ENCODE measurements at regions not wholly inside any gene's neighbourhood (a gene's known extent, or its start where the extent isn't known, plus 50 kb on each side); places are given as distances from the start of the nearest gene placed in this dataset.

DNA sequence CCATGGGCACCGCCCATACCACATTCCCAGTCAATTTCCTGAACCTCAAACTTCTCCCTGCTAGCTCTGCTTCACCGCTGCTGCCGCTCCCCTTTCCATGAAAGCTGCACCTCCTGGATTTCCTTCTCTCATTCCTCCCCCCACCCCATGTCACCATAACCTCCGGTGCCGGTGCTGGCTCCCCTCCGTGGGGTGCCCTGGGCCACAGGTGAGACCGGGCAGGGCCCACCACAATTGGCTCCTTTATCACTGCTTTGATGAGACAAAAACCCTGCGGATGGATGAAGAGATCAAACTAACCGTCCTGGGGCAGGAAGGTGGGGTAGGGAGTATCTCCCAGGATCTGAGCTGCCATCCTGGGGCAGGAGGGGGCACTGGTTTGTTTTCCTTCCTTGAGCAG lies 111.3 kb upstream of the LHX1 start:
- ChIA-PET CTCF (no interaction called here), POLR2A (no interaction called here)
- TF ChIP-seq SUZ12 (IDR thresholded peaks at IDR 0.05), result no peak
- TF ChIP-seq CTBP1 (IDR thresholded peaks at IDR 0.05; ENCODE audit: borderline replicate concordance), result no peak
- TF ChIP-seq L3MBTL2 (conservative IDR thresholded peaks at IDR 0.05), result no peak
- TF ChIP-seq LEF1 (IDR thresholded peaks at IDR 0.05; ENCODE audit: borderline replicate concordance), result no peak
- TF ChIP-seq ARNT (IDR thresholded peaks at IDR 0.05), result no peak
- no peak for TF ChIP-seq ELF4 (IDR thresholded peaks at IDR 0.05)
- TF ChIP-seq FOXK2 (IDR thresholded peaks at IDR 0.05), result no peak
- no peak for TF ChIP-seq SP1 (IDR thresholded peaks at IDR 0.05)
- no peak for DNase-seq (ENCODE audit: extremely low spot score)

DNA sequence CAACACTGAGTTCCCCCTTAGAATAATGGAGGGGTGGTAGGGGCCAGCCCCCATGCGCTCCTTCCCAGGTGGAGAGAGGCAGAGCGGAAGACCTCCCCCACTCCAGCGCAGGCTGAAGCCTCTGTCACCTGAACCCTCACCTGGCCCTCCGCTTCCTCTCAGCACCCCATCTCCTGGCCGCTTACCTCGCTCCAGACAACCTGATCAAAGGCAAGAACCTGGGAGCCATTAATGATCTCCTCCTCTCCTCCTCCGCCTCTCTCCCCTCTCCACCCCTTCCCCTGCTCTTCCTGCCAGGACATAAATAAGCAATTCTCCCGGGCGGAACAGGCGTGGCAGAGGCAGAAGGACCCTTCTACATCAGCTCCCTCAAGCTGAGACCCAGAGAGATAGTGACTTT lies 110.2 kb upstream of the LHX1 start:
- no peak for DNase-seq (ENCODE audit: extremely low spot score)
- ChIA-PET POLR2A (no interaction called here), CTCF (no interaction called here)
- no peak for TF ChIP-seq PKNOX1 (IDR thresholded peaks at IDR 0.05)
- no peak for TF ChIP-seq ARNT (IDR thresholded peaks at IDR 0.05)
- no peak for TF ChIP-seq FOXM1 (IDR thresholded peaks at IDR 0.05; ENCODE audit: borderline replicate concordance)
- TF ChIP-seq BHLHE40 (IDR thresholded peaks at IDR 0.05; ENCODE audit: borderline replicate concordance), result no peak
- no peak for TF ChIP-seq FOXK2 (IDR thresholded peaks at IDR 0.05)

DNA sequence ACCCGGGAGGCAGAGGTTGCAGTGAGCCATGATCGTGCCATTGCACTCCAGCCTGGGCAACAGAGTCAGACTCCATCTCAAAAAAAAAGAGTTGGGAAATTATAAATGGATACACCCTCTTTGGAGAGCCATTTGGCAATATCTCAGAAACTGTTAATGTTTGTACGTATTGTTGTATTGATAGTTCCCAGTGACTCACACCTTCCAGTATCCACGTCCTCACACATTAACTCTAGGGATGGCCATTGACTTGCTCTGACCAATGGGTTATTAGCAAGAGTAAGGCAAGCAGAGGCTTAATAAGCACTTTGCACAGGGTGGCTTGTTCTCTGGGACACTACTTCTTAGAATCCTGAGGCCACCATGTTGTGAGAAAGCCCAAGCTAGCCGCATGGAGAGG lies 107.6 kb upstream of the LHX1 start:
- no peak for DNase-seq (ENCODE audit: extremely low spot score)
- ChIA-PET POLR2A (no interaction called here), CTCF (no interaction called here)
- TF ChIP-seq ARNT (IDR thresholded peaks at IDR 0.05) (no peak), L3MBTL2 (conservative IDR thresholded peaks at IDR 0.05) (no peak), PKNOX1 (IDR thresholded peaks at IDR 0.05) (no peak), FOXM1 (IDR thresholded peaks at IDR 0.05; ENCODE audit: borderline replicate concordance) (no peak), LEF1 (IDR thresholded peaks at IDR 0.05; ENCODE audit: borderline replicate concordance) (no peak), SUZ12 (IDR thresholded peaks at IDR 0.05) (no peak), TARDBP (IDR thresholded peaks at IDR 0.05) (no peak), NFRKB (IDR thresholded peaks at IDR 0.05) (no peak), FOXK2 (IDR thresholded peaks at IDR 0.05) (no peak), BHLHE40 (IDR thresholded peaks at IDR 0.05; ENCODE audit: borderline replicate concordance) (no peak), HDGF (IDR thresholded peaks at IDR 0.05; ENCODE audit: borderline replicate concordance) (no peak), SP1 (IDR thresholded peaks at IDR 0.05) (no peak)

DNA sequence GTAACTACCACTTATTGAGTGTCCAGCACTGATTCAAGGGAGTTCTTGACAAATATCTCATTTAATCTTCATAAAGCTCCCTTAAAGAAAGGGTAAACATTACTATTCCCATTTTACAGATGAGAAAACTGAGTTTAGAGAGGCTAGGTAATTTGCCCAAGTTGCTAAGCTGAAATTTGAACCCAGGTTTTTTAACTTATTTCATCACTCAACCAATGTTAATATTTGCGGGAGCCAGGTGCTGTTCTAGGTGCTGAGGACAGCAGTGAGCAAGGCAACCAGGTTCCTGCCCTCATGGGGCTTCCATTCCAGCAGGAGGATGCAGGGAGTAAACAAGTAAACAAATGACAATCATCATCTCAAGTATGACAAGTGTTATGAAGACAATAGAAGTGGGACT lies 104.0 kb upstream of the LHX1 start:
- CTCF ChIA-PET, result no interaction called here
- POLR2A ChIA-PET, result no interaction called here
- DNase-seq (ENCODE audit: extremely low spot score), result no peak
- TF ChIP-seq FOXA1 (IDR thresholded peaks at IDR 0.05), result no peak
- no peak for TF ChIP-seq ARNT (IDR thresholded peaks at IDR 0.05)
- TF ChIP-seq FOXM1 (IDR thresholded peaks at IDR 0.05; ENCODE audit: borderline replicate concordance), result no peak
- TF ChIP-seq SP1 (IDR thresholded peaks at IDR 0.05), result no peak
- TF ChIP-seq PKNOX1 (IDR thresholded peaks at IDR 0.05), result no peak
- TF ChIP-seq HDGF (IDR thresholded peaks at IDR 0.05; ENCODE audit: borderline replicate concordance), result no peak
- TF ChIP-seq NFRKB (IDR thresholded peaks at IDR 0.05), result no peak
- no peak for TF ChIP-seq CTBP1 (IDR thresholded peaks at IDR 0.05; ENCODE audit: borderline replicate concordance)
- TF ChIP-seq ZNF384 (IDR thresholded peaks at IDR 0.05), result no peak
- TF ChIP-seq BHLHE40 (IDR thresholded peaks at IDR 0.05; ENCODE audit: borderline replicate concordance), result no peak
- no peak for TF ChIP-seq TARDBP (IDR thresholded peaks at IDR 0.05)
- no peak for TF ChIP-seq FOXK2 (IDR thresholded peaks at IDR 0.05)
- TF ChIP-seq SUZ12 (IDR thresholded peaks at IDR 0.05), result no peak
- TF ChIP-seq L3MBTL2 (conservative IDR thresholded peaks at IDR 0.05), result no peak

DNA sequence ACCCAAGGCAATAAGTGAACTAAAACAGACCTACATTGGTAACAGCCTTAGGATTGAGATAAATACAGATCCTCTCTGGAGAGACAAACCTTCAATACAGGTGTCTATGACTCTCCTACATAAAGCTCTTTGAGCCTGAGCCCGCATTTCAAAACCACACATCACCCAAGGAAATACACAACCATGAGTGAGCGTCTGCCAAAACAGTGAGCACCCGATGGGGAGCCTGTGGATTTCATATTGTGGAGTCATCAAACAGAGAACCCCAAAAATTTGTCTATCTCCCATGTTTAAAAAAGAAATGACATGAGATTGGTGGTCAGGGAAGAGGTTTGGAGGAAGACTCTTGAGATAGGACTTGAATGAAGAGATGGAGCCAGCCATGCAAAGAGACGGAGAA lies 102.2 kb upstream of the LHX1 start:
- TF ChIP-seq FOXM1 (IDR thresholded peaks at IDR 0.05; ENCODE audit: borderline replicate concordance) (no peak), NFRKB (IDR thresholded peaks at IDR 0.05) (no peak), FOXK2 (IDR thresholded peaks at IDR 0.05) (no peak), FOXA1 (IDR thresholded peaks at IDR 0.05) (no peak), TARDBP (IDR thresholded peaks at IDR 0.05) (no peak), ZNF384 (IDR thresholded peaks at IDR 0.05) (no peak), SUZ12 (IDR thresholded peaks at IDR 0.05) (no peak), CTBP1 (IDR thresholded peaks at IDR 0.05; ENCODE audit: borderline replicate concordance) (no peak), BHLHE40 (IDR thresholded peaks at IDR 0.05; ENCODE audit: borderline replicate concordance) (no peak), L3MBTL2 (conservative IDR thresholded peaks at IDR 0.05) (no peak), ELF4 (IDR thresholded peaks at IDR 0.05) (no peak), PKNOX1 (IDR thresholded peaks at IDR 0.05) (no peak), ARNT (IDR thresholded peaks at IDR 0.05) (no peak), SP1 (IDR thresholded peaks at IDR 0.05) (no peak), LEF1 (IDR thresholded peaks at IDR 0.05; ENCODE audit: borderline replicate concordance) (no peak), HDGF (IDR thresholded peaks at IDR 0.05; ENCODE audit: borderline replicate concordance) (no peak)
- DNase-seq (ENCODE audit: extremely low spot score), result no peak
- POLR2A ChIA-PET, result no interaction called here
- CTCF ChIA-PET, result no interaction called here

GRCh38 chr17:36837195-36837938 lies 99.9 kb upstream of the LHX1 start:
- POLR2A ChIA-PET, result no interaction called here
- DNase-seq (ENCODE audit: extremely low spot score), result peak; percentile 32
- TF ChIP-seq BHLHE40 (IDR thresholded peaks at IDR 0.05; ENCODE audit: borderline replicate concordance) (no peak), ELF4 (IDR thresholded peaks at IDR 0.05) (no peak), NFRKB (IDR thresholded peaks at IDR 0.05) (no peak), CTBP1 (IDR thresholded peaks at IDR 0.05; ENCODE audit: borderline replicate concordance) (no peak), SUZ12 (IDR thresholded peaks at IDR 0.05) (no peak), TARDBP (IDR thresholded peaks at IDR 0.05) (no peak), ZNF384 (IDR thresholded peaks at IDR 0.05) (no peak), L3MBTL2 (conservative IDR thresholded peaks at IDR 0.05) (no peak), LEF1 (IDR thresholded peaks at IDR 0.05; ENCODE audit: borderline replicate concordance) (no peak)
- CTCF ChIA-PET, result interaction anchor here (0.6 kb wide), 1 partner anchor 904 kb away, joined by 3 read pairs; no protein-coding TSS in a partner anchor

Measured in HEK293T (cell line).